GM18909 (cell line): ENCODE measurements at regions not wholly inside any gene's neighbourhood (a gene's known extent, or its start where the extent isn't known, plus 50 kb on each side); places are given as distances from the start of the nearest gene placed in this dataset.
"Not testable (repeated sequence)": the region's sequence is repeated elsewhere in the genome, so short reads cannot be mapped to it uniquely, and the experiment has no call there.

Source experiments
- ATAC-seq: cut with Tn5 transposase; IDR thresholded peaks from one replicate; pipeline ENCODE4 v1.9.1; 2021; ENCODE audit warnings: mild to moderate bottlenecking; ENCODE audit not compliant: unreplicated experiment, poor library complexity

GRCh38 chr14:66000766-66001165 lies 485.4 kb upstream of the CCDC196 start:
- ATAC-seq: no peak

GRCh38 chr14:66001356-66001755 lies 484.8 kb upstream of the CCDC196 start:
- ATAC-seq: no peak

GRCh38 chr14:66003082-66003730 lies 483.0 kb upstream of the CCDC196 start:
- no peak for ATAC-seq

GRCh38 chr14:66005900-66006434 lies 480.2 kb upstream of the CCDC196 start:
- no peak for ATAC-seq

GRCh38 chr14:66008631-66009030 lies 477.5 kb upstream of the CCDC196 start:
- ATAC-seq: no peak

- ATAC-seq: no peak
Observed at GRCh38 chr14:66009089-66009488, 477.1 kb upstream of the CCDC196 start.

- no peak for ATAC-seq
Observed at GRCh38 chr14:66010695-66011094, 475.5 kb upstream of the CCDC196 start.

- ATAC-seq: no peak
Observed at GRCh38 chr14:66011855-66012254, 474.3 kb upstream of the CCDC196 start.

- ATAC-seq: not testable (repeated sequence)
Observed at GRCh38 chr14:66013607-66014006, 472.6 kb upstream of the CCDC196 start.

GRCh38 chr14:66015071-66015780 lies 470.9 kb upstream of the CCDC196 start:
- no peak for ATAC-seq

- ATAC-seq: no peak
Observed at GRCh38 chr14:66017927-66018326, 468.2 kb upstream of the CCDC196 start.

- ATAC-seq: no peak
Observed at GRCh38 chr14:66022526-66022925, 463.6 kb upstream of the CCDC196 start.

GRCh38 chr14:66025779-66026178 lies 460.4 kb upstream of the CCDC196 start:
- no peak for ATAC-seq

- ATAC-seq: not testable (repeated sequence)
Observed at GRCh38 chr14:66031981-66032380, 454.2 kb upstream of the CCDC196 start.

GRCh38 chr14:66032800-66033199 lies 453.4 kb upstream of the CCDC196 start:
- no peak for ATAC-seq

- ATAC-seq: no peak
Observed at GRCh38 chr14:66036547-66036946, 449.6 kb upstream of the CCDC196 start.

- ATAC-seq: no peak
Observed at GRCh38 chr14:66037361-66037760, 448.8 kb upstream of the CCDC196 start.

GRCh38 chr14:66038212-66038611 lies 448.0 kb upstream of the CCDC196 start:
- no peak for ATAC-seq

- ATAC-seq: no peak
Observed at GRCh38 chr14:66038618-66039017, 447.6 kb upstream of the CCDC196 start.

- ATAC-seq: no peak
Observed at GRCh38 chr14:66039495-66039894, 446.7 kb upstream of the CCDC196 start.

GRCh38 chr14:66041582-66041981 lies 444.6 kb upstream of the CCDC196 start:
- no peak for ATAC-seq

- ATAC-seq: no peak
Observed at GRCh38 chr14:66043921-66044320, 442.2 kb upstream of the CCDC196 start.
